B cell (primary cell): ENCODE measurements at regions not wholly inside any gene's neighbourhood (a gene's known extent, or its start where the extent isn't known, plus 50 kb on each side); places are given as distances from the start of the nearest gene placed in this dataset.
"Not testable (repeated sequence)": the region's sequence is repeated elsewhere in the genome, so short reads cannot be mapped to it uniquely, and the experiment has no call there.

Experiments used
- CTCF ChIP-seq: fragments of 200-600 bp; IDR thresholded peaks from one replicate; pipeline ENCODE4 v1.8.0; 2022; ENCODE audit warnings: antibody characterized with exemption, mild to moderate bottlenecking
- EZH2 ChIP-seq: IDR thresholded peaks from 2 replicates; pipeline ENCODE4 v1.6.1; 2012; ENCODE audit warnings: borderline replicate concordance, low read depth, mild to moderate bottlenecking, moderate library complexity, low read length; ENCODE audit not compliant: insufficient read depth, poor library complexity, severe bottlenecking

- not testable (repeated sequence) for TF ChIP-seq CTCF, EZH2
Observed at GRCh38 chr21:35183389-35183788, 134.3 kb upstream of the RUNX1 start.
